A204.1 (cell line): ENCODE measurements at regions not wholly inside any gene's neighbourhood (a gene's known extent, or its start where the extent isn't known, plus 50 kb on each side); places are given as distances from the start of the nearest gene placed in this dataset.

Experiments
- FAIRE-seq: peaks from 2 replicates; lab custom pipeline; 2012; peaks lifted over from hg19 to GRCh38; lab: Jason Lieb, UNC

DNA sequence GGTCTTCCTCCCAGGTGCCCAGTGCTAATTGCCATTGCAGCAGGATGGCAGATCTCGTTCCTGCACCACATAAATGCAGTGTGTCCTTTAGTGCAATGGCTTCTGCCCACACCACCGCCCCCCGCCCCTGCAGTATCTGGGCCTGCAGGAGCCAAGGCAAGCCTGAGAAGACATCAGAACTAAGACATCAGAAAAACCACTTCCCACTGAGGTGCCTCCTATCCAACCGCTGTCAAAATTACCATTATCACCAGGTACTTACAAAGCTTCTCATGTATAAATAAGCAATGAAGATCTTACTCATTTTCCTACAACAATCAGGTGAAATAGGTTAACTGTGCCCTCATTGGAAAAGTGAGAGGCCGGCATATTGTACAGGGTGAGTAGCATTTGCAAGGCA, 228.8 kb downstream of the FBXO15 start:
- FAIRE-seq, result no peak

DNA sequence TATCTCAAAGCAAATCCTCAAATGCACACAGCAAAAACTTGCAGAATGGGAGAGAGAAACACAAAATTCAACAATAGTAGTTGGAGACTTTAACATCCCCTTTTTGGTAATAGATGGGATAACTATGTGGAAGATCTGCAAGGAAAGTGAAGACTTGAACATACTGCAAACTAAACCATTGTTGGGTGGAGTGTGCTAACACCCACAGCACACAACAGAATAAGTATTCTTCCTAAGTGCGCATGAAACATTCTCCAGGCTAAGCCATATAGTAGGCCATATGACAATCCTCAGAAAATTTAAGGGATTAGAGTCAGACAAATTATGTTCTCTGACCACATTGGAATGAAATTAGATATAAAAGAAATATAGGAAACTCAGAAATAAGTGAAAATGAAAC, 230.6 kb downstream of the FBXO15 start:
- no peak for FAIRE-seq

DNA sequence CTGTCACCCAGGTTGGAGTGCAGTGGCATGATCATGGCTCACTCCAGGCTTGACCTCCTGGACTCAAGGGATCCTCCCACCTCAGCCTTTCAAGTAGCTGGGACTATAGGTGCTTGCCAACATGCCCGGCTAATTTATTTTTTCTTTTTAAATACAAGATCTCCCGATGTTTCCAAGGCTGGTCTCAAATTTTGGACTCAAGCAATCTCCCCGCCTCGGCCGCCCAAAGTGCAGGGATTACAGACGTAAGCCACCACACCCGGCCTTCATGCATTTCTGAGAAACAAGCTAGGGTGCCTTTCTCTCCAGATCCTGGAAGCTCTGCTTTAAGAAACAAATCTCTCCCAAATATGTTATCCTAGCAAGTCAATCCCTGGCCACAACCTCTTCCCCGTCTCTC, 234.1 kb downstream of the FBXO15 start:
- FAIRE-seq, result no peak

DNA sequence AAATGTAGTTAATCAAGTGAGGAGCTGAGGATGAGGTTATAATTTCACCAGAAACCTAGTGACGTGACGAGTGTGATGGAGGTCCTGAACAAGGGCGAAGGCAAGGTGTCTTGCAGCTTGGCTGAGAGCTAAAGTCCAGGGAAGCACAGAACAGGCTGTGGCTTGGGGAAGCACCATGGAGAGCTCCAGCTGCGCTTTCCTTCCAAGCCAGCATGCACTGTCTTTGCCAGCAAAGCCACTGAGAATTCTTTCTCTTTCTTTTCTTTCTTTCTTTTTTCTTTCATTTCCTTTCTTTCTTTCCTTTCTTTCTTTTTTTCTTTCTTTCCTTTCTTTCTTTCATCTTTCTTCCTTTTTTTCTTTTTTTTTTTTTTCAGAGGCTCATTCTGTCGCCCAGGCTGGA, 239.3 kb downstream of the FBXO15 start:
- no peak for FAIRE-seq

DNA sequence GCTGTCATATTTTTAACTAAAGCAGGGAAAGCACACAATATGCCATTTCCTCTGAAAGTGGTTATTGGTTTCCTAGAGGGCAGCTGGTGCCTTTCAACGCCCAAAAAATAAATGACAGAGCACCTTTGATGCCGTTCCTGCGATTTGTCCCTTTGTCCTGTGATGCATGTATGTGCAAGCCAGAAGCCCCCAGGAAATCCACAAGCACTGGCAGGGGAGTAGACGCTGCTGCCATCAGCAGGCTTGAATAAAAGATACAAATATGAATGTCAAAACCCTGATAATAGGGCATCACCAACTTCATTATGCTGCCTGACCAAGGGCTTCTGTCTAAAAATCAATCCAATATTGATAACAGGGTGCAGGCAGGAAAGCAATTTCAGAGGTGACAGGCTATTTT, 246.1 kb downstream of the FBXO15 start:
- no peak for FAIRE-seq

DNA sequence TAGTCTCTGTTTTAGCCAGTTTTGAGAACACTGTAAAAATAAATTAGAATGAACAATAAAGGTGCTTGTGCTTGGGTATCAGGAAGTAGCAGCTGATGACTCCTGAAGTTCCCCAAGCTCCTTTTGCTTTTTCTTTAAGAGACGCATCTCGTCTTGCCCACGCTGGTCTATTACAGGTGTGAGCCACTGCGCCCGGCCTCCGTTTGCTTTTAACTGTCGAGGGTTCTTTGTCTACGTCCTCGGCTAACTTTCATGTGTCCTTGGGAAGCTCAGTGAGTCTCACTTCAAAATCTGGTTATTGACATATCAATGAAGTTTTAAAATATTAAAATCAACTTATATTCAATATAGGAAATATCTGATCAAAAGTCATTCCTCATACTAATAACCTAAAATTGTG, 246.5 kb downstream of the FBXO15 start:
- no peak for FAIRE-seq

DNA sequence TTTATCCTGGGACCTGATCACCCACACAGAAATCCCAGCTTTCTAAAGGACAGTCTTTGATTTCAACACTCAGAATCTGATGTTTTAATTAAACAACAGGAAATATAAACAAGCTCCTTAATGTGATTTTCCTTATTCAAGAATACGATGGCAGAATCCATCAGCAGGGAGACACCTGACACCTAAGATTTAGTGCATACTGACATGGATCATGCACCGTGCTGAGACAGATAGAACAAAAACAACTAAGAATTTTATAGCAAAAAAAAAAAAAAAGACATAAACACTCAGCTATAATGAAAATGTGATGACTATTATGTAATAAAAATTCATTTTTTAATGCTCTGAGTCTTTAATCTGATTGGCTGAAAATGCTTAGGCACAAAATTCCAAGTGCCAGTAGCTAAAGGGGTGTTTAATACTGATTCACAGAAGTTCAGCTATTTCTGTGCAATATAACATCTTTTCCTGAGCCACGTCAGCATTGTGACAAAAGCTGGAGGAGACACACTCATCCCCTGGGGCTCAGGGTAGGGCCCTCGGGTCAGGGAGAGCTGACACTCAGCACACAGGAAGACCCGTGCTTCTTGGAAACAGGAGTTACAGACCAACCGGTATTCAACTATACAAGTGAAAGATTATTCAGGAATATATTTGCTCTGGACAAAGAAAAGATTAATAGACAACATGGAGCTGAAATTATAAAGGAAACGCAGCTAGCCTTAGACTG, 247.4 kb downstream of the FBXO15 start:
- FAIRE-seq, result no peak

DNA sequence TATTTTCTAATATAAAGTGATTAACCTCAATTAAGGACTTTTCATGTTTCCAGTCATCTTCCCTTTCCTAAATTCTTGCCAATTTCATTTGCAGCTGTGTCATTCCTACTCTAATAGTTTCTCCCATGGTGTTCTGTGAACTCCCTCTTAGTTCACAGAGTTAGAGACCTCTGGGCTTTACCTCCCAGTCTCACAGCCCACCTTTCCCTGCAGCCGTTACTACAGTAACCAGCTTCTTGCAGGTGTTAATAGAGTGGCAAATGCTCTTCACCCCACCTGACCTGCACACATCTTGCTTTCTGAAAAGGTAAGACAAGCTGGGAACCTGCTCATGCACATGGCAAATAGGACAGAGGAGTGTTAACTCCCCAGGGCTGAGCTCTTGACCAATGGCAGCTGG, 250.1 kb downstream of the FBXO15 start:
- no peak for FAIRE-seq

DNA sequence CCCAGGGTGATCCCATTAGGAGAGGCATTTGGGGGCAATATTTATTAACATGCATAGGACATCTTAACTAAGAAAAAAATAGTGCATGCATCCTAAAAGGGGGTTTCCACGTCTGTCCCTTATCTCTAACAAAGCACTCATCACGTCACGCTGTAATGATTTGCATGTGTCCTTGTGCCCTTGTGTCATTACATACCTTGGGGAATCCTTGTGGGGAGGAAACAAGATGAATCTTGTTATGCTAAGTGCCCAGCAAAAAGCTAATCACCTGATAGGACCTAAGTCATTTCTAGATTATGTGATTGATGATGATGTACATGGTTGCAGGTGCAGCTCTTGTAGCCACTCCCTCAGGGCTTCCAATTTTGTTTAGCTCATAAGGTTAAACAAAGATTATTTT, 250.9 kb downstream of the FBXO15 start:
- FAIRE-seq, result no peak

DNA sequence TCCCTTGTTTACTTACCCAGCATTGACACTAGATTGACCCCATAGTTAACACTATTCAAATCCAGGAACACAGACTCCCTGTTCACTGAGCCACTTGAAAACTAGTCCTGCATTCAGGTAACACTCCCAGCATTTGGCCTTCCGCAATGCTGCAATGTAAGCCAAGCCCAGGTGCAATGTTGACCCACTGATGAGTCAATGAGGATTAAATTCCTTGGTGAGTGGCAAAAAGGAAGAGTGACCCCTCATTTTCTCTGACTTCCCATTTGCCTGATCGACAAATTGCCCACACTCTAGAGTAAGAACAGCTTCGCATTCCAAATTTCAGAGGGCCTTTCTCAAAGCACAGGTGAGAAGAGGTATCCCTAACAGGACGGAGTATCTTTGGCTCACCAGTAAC, 251.9 kb downstream of the FBXO15 start:
- no peak for FAIRE-seq

DNA sequence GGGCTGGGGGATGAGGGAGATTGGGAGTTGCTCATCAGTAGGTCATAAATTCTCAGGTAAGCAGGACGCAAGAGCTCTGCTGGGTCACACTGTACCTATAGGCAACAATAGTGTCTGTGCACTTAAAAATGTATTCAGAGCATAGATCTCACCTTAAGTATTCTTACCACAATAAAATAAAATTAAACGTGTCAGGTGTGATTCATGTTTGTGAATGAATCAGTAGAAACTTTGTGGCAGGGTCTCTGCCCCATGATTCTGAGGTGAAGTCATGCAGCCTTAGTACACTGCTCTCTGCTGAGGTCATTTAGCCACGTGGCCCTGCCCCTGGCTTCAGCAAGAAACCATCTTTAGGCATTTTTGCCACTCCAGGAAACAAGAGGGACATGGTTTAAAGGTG, 253.8 kb downstream of the FBXO15 start:
- FAIRE-seq, result no peak

DNA sequence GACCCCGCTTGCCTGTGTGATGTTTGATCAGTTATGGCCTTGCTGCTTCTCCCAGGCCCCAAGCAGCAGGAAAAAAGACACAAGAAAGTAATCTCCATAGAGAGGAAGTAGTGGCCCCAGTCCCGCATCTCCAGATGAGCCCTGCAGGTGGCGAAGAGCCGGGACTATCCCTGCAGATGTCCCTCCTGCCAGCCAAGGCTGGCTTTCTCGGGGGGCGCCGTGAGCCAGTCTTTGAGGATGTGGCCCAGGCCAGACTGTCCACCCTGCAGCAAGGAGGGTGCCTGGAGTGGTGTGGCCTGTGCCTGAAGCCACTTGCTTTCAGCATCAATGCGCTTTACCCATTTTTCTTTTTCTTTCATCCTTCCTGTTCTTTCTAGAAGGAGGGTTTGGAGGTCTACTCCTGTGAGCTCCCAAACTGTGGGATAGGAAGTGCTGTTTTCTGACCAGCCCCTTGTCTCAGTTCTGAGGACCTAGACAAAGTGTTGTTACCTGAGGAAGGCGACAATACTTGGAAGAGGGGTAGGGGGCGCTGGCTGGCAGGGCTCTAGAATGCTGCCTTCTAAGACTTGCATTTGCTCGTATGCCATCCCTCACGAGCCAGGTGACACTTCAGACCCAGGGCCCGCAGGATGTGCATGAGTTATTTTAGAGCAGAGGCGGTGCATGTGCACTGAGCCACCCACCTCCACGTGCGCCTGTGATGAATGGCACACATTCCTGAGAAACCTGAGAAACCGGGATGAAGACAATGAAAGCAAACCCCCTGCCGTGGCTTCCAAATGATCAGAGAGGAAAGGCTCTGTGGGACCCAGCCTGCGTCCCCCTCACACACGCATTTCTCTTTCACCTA, 255.8 kb downstream of the FBXO15 start:
- no peak for FAIRE-seq

DNA sequence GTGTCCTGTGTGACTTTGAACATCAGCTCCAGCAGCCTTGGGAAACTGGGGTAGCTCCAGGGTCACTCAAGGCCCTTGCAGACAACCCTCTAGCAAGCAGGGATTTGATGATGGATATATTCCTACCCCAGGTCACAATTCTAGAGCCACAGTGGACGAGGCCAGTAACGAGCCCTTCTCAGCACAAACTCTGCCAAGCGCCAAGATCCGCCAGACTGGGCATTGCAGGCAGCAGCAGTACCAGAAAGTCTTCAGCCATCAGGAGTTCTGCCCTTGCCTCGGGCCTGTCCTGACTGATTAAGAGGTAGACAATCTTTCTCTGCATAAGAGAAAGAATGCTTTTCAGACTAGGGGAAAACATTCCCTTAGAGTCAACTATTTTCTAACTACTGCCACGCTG, 259.1 kb downstream of the FBXO15 start:
- FAIRE-seq, result no peak

DNA sequence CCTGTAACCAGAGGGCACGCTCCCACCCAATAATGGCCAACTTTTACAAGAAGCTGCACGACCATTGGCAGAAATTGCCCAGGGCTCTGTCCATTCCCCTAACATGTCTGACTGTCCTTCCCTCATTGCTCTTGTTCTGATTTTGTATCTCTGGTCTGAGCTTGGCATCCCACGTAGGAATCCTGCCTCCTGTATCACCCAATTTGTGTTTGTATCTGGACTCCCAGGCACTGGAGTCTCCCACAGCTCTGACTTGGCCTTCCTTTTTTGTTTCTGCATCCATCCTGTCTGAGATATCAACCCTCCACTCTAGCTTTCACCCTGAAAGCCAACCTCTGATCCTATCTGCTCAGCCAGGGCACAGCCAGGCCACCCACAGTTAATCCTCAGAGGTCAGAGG, 259.8 kb downstream of the FBXO15 start:
- no peak for FAIRE-seq

DNA sequence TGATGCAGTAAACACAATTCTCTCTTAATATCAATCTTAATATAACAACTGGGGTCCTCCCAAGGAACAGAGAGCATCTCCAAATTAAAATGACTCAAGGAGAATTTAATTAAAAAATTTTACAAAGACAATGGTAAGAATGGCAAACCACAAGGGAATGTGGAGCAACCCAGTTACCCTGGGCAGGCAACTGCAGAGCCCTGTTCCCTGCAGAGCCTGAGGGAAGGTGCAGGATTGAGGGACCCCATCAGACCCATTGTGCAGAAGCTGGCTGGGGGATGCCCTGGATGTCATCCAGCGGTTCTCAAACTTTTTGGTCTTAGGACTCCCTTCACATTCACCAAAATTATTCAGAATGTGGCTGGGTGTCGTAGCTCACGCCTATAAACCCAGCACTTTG, 262.8 kb downstream of the FBXO15 start:
- FAIRE-seq, result no peak

DNA sequence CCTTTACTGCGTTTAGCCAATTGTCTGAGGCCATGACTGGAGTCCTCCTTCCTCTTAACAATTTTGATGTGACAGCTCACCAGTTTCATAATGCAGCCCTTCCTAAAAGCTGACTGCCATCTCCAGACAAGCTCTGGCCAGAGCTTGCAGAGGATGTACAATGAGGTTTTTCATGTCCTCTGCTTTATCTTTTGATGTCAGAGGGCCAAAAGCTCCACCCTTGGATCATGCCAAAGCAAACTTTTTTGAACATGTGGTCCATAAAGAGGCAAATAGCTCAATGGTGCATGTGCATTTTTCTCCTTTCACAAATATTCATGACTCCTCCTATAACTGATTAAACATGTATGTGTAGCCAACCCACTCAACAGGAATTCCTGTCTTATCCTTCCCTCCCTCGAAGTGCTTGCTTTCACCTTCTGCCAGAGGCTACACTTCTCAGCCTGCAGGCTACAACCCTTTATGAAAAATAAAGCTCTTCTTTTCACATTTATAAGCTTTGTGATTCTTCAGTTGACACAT, 266.2 kb downstream of the FBXO15 start:
- no peak for FAIRE-seq

DNA sequence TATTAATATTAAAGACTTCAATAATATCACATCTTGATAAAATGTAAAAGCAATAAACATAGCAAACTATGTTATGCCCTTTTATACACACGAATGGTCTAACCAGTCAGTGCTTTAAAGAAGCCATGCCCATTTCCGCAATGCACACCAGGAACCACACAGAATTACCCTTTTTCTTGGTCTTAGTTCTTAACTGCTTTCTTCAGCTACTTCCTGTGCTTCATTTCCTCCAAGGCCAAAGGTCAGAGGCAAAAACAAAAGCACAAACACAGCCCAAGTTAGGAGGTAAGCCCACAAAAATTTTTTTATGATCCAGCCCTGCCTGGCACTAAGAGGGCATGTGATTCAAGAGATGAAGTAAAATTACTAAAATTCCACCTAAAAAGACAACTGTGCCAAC, 267.2 kb downstream of the FBXO15 start:
- no peak for FAIRE-seq

DNA sequence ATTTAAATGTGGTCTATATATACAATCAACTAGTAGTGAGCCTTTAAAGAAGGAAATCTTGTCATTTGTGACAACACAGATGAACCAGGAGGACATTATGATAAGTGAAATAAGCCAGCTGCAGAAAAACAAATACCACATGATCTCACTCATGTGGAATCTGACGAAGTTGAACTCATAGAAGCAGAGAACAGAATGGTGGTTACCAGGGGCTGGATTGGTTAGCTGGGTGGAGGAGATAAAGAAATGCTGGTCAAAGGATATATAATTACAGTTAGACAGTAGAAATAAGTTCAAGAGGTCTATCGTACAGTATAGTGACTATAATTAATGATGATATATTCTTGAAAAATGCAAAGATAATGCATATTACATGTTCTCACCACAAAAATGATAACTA, 267.9 kb downstream of the FBXO15 start:
- no peak for FAIRE-seq

DNA sequence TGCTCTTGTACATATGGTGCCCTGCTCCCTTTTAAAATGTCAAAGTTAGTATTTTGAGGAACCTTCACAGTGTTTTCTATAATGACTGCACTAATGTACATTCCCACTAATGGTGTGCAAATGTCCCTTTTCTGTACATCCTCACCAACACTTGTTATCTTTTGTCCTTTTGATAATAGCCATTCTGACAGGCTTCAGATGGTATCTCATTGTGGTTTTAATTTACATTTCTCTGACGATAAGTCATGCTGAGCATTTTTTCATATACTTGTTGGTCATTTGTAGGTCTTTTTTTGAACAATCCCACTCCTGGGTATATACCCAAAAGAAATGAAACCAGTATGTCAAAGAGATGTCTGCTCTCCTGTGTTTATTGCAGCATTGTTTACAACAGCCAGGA, 268.3 kb downstream of the FBXO15 start:
- no peak for FAIRE-seq

DNA sequence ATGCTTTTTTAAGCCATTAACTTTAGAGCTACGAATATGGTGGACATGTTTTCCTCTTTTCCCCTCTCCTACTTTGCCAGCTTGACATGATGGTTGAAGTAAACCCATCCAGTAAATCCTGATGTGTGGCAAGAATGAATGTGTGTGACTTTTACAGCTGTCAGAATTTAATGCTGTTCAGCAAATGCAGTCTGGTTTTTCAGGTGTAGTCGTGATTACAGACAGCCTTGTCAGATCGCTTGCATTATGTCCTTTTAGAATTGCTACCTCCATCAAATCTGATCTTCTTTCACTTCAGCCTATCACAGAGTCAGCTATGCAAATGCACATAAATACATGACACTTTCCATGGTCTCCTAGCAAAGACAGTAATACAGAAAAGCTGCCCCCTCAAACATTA, 278.5 kb downstream of the FBXO15 start:
- FAIRE-seq, result no peak

DNA sequence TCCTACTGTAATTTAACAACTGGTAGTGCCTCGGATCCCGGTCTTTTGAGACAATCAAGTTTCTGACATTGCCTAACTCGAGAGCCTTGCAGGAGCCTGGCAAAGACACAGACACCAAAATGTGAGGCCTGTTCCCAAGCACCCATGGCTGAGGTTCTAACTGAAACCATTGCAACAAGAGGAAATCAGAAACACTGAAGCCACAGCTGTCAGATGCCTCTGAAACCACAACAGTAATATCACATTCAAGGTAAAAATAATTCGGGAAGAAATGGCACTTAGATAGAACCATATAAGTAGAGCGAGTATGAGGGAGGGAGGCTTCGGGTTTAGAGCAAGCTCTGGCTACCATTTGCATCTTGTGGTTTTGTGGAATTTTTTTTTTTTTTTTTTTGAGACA, 285.9 kb downstream of the FBXO15 start:
- FAIRE-seq, result no peak

DNA sequence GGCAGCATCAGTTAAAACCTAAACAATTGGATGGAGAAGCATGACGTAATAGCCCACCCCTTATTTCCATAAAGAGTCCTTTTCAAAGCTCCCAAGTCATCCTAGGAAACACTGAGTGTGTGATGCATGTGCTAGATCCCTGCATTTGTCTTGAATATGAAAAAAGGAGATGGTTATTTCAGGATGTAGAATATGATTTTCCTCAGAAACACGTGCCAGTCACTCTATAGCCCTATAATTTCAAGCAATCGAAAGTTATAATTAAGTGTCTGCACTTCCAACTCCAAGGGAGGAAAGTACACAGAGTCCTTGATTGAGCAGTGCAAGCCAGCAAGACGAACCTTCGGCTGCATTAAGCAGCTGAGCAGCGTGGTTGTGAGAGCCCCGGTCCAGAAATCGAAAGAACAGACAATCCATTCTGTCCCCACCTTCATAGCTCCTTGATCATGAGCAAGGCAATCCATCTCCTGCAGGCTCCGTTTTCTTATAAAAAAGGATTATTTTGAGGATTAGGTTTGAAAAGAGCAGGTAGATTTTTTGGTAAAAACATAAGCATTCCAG, 287.7 kb downstream of the FBXO15 start:
- FAIRE-seq, result no peak

DNA sequence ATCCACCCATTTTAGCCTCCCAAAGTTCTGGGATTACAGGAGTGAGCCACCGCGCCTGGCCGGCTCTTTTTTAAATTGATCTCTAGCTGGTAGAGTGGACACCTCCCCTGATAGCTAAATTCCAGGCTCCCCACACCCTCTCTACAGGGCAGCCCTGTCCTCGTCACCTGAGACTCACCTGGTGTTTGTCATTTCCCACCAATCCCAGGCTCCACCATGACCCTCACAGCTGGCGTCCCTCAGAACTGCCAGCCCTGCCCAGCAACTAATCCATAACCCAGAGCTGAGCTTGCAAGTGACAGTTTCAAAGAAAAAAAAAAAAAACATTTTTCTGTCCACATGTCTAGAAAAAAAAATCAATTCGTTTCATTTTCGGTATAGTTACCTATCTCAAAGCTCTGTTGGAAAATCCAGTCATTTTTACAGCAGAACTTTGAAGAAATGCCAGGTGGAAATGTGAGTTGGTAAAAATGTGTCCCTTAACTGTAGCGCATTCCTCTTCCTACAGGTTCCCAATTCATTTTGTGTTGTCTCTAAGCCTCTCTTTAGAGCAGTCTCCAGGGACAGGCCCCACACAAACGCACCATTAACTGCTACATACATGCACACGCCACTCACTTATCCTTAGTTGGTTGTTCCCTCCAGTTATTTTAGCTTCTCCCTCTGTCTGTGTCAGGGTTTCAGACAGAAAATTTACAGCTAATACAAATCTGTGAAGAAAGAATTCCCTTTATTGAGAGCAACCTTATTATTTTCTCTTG, 294.7 kb downstream of the FBXO15 start:
- no peak for FAIRE-seq
